GM10266 (cell line): ENCODE measurements at regions not wholly inside any gene's neighbourhood (a gene's known extent, or its start where the extent isn't known, plus 50 kb on each side); places are given as distances from the start of the nearest gene placed in this dataset.

Experiments used
- DNase-seq: peaks from one replicate; pipeline ENCODE4 v3.0.0; 2012; ENCODE audit errors: extremely low spot score
- CTCF ChIP-seq: IDR thresholded peaks from 2 replicates; pipeline ENCODE4 v1.5.1; 2012; ENCODE audit warnings: mild to moderate bottlenecking, low read depth; ENCODE audit not compliant: control insufficient read depth, insufficient read depth; ENCODE audit errors: missing control alignments

GRCh38 chr1:87872692-87873091 is 544.0 kb downstream of the LMO4 start:
- no peak for DNase-seq

DNA sequence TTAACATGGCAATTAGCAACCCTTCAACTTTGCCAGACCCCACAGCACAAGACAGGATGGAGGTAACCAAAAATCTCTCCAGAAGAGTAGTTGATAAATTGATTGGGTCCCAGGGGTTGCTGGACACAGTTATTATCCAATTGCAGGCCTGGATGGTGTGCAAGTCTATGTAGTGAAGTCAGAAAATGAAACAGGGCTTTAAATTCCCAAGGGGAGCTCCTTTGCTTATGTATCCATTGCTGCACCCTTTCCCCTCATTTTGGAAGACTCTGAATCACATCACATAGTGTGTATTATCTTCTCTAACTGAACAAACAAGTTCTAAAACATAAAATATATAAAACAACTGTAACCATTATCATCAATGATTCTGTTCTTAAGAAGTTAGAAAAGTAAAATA is 550.2 kb downstream of the LMO4 start:
- no peak for DNase-seq
- TF ChIP-seq CTCF: no peak

More at GRCh38 chr1:87872692-87873091, 544.0 kb downstream of the LMO4 start:
- no peak for TF ChIP-seq CTCF

GRCh38 chr1:87880098-87880760 is 551.5 kb downstream of the LMO4 start:
- no peak for TF ChIP-seq CTCF

DNA sequence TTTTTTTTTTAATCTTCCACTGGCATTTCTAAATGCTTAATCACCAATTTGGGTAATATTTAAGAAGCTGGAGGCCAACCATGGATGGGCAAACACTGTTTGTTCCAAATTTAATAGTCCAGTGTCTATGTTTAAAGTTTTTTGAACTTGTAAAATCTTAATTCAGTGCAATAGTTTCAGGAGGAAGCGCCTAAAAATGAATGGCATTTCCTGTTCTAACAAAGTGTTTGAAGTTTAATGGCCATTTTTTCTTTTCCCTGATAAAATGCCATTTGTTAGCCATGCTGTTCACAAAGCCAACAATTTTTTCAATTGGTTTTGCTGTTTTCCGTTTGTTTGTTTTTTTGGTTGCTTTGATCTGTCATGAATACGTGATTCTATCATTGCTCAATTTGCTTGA is 552.1 kb downstream of the LMO4 start:
- DNase-seq: no peak
- TF ChIP-seq CTCF: no peak

More at GRCh38 chr1:87880098-87880760, 551.5 kb downstream of the LMO4 start:
- DNase-seq: no peak

GRCh38 chr1:87883906-87884305 is 555.2 kb downstream of the LMO4 start:
- DNase-seq: no peak
- no peak for TF ChIP-seq CTCF

- DNase-seq: no peak
- no peak for TF ChIP-seq CTCF
Observed at GRCh38 chr1:87884581-87884980, 555.9 kb downstream of the LMO4 start.

DNA sequence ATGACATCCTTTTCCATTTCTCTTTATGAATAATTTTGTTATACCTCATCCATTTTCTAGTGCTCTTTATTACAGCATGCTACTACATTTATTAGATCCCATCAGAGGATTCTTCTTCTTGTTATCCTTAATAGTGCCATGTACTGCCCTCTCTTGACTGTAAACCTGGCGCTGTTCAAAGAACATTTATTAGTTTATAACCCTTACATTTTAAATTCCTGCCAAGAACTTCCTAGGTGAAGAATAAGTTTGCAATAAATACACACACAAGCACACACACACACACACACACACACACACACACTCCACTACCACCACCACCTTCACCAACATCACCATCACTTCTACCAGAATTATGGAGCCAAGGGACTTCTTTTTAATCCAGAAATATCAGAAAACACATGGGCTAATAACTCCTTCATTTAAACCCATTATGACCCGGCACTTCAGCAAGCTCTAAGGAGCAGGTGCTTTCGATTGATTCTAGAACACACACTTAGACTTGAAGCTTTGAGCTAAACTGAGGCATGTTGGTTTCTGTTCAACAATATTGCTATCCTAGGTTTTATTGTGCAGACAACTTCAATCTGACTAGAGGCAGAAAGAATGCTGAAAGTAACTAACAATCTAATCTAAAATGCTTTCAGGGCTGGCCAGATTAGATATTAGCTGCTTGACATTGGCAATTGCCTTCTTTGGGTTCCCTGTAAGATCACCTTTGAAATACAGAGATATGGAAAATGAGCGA is 556.8 kb downstream of the LMO4 start:
- no peak for DNase-seq
- no peak for TF ChIP-seq CTCF
